ENCODE measurements at regions not wholly inside any gene's neighbourhood (a gene's known extent, or its start where the extent isn't known, plus 50 kb on each side); places are given as distances from the start of the nearest gene placed in this dataset.
"Not testable (repeated sequence)": the region's sequence is repeated elsewhere in the genome, so short reads cannot be mapped to it uniquely, and the experiment has no call there.

- no peak for DNase-seq
These were observed 121.3 kb upstream of the JADE1 start for GRCh38 chr4:128688033-128688721.

- no peak for DNase-seq
These were observed 122.7 kb upstream of the JADE1 start for GRCh38 chr4:128686810-128687209.

GRCh38 chr4:128686032-128686465 lies 123.5 kb upstream of the JADE1 start:
- no peak for DNase-seq

- DNase-seq = no peak
These were observed 125.5 kb upstream of the JADE1 start for GRCh38 chr4:128684016-128684415.

GRCh38 chr4:128682942-128683666 lies 126.4 kb upstream of the JADE1 start:
- DNase-seq = no peak

- DNase-seq = no peak
These were observed 133.4 kb upstream of the JADE1 start for GRCh38 chr4:128676095-128676494.

- DNase-seq = no peak
These were observed 134.4 kb upstream of the JADE1 start for GRCh38 chr4:128675083-128675482.

- not testable (repeated sequence) for DNase-seq
These were observed 136.3 kb upstream of the JADE1 start for GRCh38 chr4:128673159-128673558.

GRCh38 chr4:128672596-128672995 lies 136.9 kb upstream of the JADE1 start:
- DNase-seq = not testable (repeated sequence)

- DNase-seq = no peak
These were observed 139.0 kb upstream of the JADE1 start for GRCh38 chr4:128670513-128670912.

- DNase-seq = no peak
These were observed 140.9 kb upstream of the JADE1 start for GRCh38 chr4:128668566-128668965.

GRCh38 chr4:128665514-128665913 lies 144.0 kb upstream of the JADE1 start:
- no peak for DNase-seq

- DNase-seq = no peak
These were observed 146.2 kb upstream of the JADE1 start for GRCh38 chr4:128663325-128663724.

- no peak for DNase-seq
These were observed 148.0 kb upstream of the JADE1 start for GRCh38 chr4:128661479-128661878.

GRCh38 chr4:128660361-128661215 lies 148.9 kb upstream of the JADE1 start:
- no peak for DNase-seq

GRCh38 chr4:128658214-128658631 lies 151.3 kb upstream of the JADE1 start:
- DNase-seq = no peak

- DNase-seq = no peak
These were observed 151.9 kb upstream of the JADE1 start for GRCh38 chr4:128657638-128658037.

GRCh38 chr4:128654465-128654864 lies 155.0 kb upstream of the JADE1 start:
- no peak for DNase-seq

GRCh38 chr4:128653527-128654444 lies 155.7 kb upstream of the JADE1 start:
- DNase-seq = no peak

GRCh38 chr4:128649575-128650205 lies 159.8 kb upstream of the JADE1 start:
- no peak for DNase-seq

GRCh38 chr4:128649161-128649560 lies 160.3 kb upstream of the JADE1 start:
- DNase-seq = no peak

GRCh38 chr4:128648021-128648420 lies 161.5 kb upstream of the JADE1 start:
- DNase-seq = no peak
